Suprapubic skin (tissue), 3 donors: ENCODE measurements at regions not wholly inside any gene's neighbourhood (a gene's known extent, or its start where the extent isn't known, plus 50 kb on each side); places are given as distances from the start of the nearest gene placed in this dataset.

Experiments used
- CTCF ChIP-seq, 2 donors: fragments of 200-600 bp in 1 of 2; fragments of 450-650 bp in 1 of 2; sonication (generic) in 1 of 2; IDR thresholded peaks; one replicate each; pipeline ENCODE4 v1.5.1; 2016 to 2019; ENCODE audit warnings: antibody characterized with exemption in 2 of 2, mild to moderate bottlenecking in 1 of 2, moderate library complexity in 1 of 2
- POLR2AphosphoS5 ChIP-seq, 3 donors: sonication (generic); formaldehyde crosslinking; IDR thresholded peaks; one replicate each; pipeline ENCODE4 v1.6.1; 2017; ENCODE audit warnings: antibody characterized with exemption in 3 of 3

- TF ChIP-seq CTCF (IDR thresholded peaks at IDR 0.05) (no peak), POLR2AphosphoS5 (IDR thresholded peaks at IDR 0.05) (no peak)
Observed at GRCh38 chr3:72039677-72040076, 254.7 kb upstream of the PROK2 start.
